ENCODE measurements at regions not wholly inside any gene's neighbourhood (a gene's known extent, or its start where the extent isn't known, plus 50 kb on each side); places are given as distances from the start of the nearest gene placed in this dataset.
"Not testable (repeated sequence)": the region's sequence is repeated elsewhere in the genome, so short reads cannot be mapped to it uniquely, and the experiment has no call there.

DNA sequence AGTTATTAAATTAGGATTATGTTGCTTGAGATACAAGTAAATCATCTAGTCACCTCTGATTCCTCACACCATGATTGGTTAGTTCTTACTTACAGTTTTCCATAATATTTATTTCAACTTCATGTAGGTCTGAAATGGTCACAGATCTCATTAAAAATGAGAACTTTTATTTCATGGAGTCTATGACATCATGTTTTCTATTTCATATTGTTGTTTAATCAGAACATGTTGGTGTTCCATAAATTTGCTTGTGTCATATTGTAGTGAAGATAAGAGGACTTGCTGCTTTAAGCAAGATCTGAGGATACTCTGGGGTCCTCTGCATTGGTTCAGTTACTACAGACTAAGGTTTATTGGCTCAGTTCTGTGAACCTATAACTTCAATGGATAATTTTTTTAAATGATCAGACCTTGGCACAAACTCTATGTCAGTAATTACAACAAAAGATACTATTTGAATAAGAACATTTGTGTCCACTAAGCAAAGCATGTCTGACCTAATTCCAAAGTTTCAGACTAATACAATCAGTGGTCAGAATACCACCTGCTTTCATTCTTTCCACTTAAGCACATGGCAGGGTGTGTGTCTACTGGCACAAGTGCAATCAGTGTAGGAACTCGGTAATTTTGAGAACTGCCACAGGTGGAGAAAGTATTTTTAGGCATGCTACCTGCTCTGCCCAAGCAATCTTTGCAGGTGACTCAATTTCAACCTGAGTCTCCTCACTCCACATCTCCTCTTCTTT, 68.5 kb downstream of the CCDC71L start:
- H3K36me3 ChIP-seq (ENCODE audit: control insufficient read depth, insufficient read depth, low read length): no peaks in the 10 kb centered on the region
- no peak overlapping the region for H3K9ac ChIP-seq (ENCODE audit: low read length)
- no peaks in the 10 kb centered on the region for H3K27me3 ChIP-seq (ENCODE audit: control insufficient read depth, insufficient read depth, low read length)
- no peak overlapping the region for H3K4me3 ChIP-seq (ENCODE audit: low read length)
- no peaks in the 10 kb centered on the region for H3K4me1 ChIP-seq (ENCODE audit: control insufficient read depth, insufficient read depth, low read length)
- no peaks in the 10 kb centered on the region for H3K9me3 ChIP-seq (ENCODE audit: control insufficient read depth, low read length)

DNA sequence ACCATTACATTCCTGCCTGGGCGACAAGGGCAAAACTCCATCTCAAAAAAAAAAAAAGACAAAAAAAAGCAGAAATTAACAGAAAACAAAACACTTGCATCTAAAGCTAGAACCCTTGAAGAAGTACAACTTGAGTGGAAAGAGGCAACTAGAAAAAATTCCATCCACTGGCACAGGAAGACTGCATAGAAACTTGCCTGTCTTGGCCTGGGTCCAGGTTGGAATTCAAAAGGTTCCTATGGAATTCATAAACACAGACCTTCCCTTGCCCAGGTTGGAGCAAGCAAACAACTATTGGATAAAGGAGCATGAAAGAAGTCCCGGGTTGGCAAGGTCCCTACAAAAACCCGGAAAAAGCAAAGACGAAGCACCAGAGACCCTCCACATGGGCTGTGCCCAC, 69.8 kb downstream of the CCDC71L start:
- Histone ChIP-seq H3K9me3 (ENCODE audit: control insufficient read depth, low read length) (no peaks in the 10 kb centered on the region), H3K4me3 (ENCODE audit: low read length) (no peak overlapping the region), H3K36me3 (ENCODE audit: control insufficient read depth, insufficient read depth, low read length) (no peaks in the 10 kb centered on the region), H3K9ac (ENCODE audit: low read length) (no peak overlapping the region), H3K4me1 (ENCODE audit: control insufficient read depth, insufficient read depth, low read length) (no peaks in the 10 kb centered on the region), H3K27me3 (ENCODE audit: control insufficient read depth, insufficient read depth, low read length) (no peaks in the 10 kb centered on the region)

- no peaks in the 10 kb centered on the region for H3K4me1 ChIP-seq (ENCODE audit: control insufficient read depth, insufficient read depth, low read length)
- no peaks in the 10 kb centered on the region for H3K36me3 ChIP-seq (ENCODE audit: control insufficient read depth, insufficient read depth, low read length)
- H3K27me3 ChIP-seq (ENCODE audit: control insufficient read depth, insufficient read depth, low read length): no peaks in the 10 kb centered on the region
- no peak overlapping the region for H3K4me3 ChIP-seq (ENCODE audit: low read length)
- no peak overlapping the region for H3K9ac ChIP-seq (ENCODE audit: low read length)
- H3K9me3 ChIP-seq (ENCODE audit: control insufficient read depth, low read length): no peaks in the 10 kb centered on the region
These were observed 70.6 kb downstream of the CCDC71L start for GRCh38 chr7:106590209-106590816.

DNA sequence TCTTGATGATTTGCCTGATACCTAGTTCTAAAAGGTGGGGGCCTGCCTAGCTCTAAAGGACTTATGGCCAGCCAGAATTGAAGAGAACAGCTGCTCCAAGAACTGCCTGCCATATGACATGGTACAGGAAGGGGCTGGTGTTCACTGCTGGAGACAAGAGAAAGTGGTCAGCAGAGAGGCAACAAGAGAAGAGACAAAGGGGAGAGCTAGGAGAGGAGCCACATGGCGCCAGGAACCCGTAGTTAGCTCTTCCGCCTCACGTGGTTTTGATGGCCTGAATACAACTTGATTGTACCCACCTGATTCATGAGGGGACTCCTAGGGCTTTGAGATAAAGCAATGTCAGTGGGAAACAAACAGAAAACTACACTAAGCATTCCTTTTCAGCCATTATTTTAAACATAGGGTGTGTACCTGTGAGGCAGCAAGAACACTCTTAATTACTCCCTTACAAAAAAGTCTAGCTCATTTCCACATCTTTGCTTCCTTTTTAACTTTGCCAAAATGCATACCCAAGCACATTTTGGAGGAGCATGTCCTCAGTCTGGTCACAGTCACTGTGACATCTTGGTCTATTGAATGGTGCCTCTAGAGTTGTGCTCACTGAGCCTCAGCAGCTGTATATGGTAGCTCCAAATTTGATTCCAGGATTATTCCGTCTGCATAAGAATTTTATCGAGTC, 71.6 kb downstream of the CCDC71L start:
- Histone ChIP-seq H3K27me3 (ENCODE audit: control insufficient read depth, insufficient read depth, low read length) (no peaks in the 10 kb centered on the region), H3K9me3 (ENCODE audit: control insufficient read depth, low read length) (no peaks in the 10 kb centered on the region), H3K36me3 (ENCODE audit: control insufficient read depth, insufficient read depth, low read length) (no peaks in the 10 kb centered on the region), H3K4me1 (ENCODE audit: control insufficient read depth, insufficient read depth, low read length) (no peaks in the 10 kb centered on the region), H3K9ac (ENCODE audit: low read length) (no peak overlapping the region), H3K4me3 (ENCODE audit: low read length) (no peak overlapping the region)

GRCh38 chr7:106588422-106589197, 72.3 kb downstream of the CCDC71L start:
- H3K9ac ChIP-seq (ENCODE audit: low read length): no peak overlapping the region
- H3K4me3 ChIP-seq (ENCODE audit: low read length): no peak overlapping the region
- H3K36me3 ChIP-seq (ENCODE audit: control insufficient read depth, insufficient read depth, low read length): no peaks in the 10 kb centered on the region
- no peaks in the 10 kb centered on the region for H3K9me3 ChIP-seq (ENCODE audit: control insufficient read depth, low read length)
- no peaks in the 10 kb centered on the region for H3K4me1 ChIP-seq (ENCODE audit: control insufficient read depth, insufficient read depth, low read length)
- no peaks in the 10 kb centered on the region for H3K27me3 ChIP-seq (ENCODE audit: control insufficient read depth, insufficient read depth, low read length)

DNA sequence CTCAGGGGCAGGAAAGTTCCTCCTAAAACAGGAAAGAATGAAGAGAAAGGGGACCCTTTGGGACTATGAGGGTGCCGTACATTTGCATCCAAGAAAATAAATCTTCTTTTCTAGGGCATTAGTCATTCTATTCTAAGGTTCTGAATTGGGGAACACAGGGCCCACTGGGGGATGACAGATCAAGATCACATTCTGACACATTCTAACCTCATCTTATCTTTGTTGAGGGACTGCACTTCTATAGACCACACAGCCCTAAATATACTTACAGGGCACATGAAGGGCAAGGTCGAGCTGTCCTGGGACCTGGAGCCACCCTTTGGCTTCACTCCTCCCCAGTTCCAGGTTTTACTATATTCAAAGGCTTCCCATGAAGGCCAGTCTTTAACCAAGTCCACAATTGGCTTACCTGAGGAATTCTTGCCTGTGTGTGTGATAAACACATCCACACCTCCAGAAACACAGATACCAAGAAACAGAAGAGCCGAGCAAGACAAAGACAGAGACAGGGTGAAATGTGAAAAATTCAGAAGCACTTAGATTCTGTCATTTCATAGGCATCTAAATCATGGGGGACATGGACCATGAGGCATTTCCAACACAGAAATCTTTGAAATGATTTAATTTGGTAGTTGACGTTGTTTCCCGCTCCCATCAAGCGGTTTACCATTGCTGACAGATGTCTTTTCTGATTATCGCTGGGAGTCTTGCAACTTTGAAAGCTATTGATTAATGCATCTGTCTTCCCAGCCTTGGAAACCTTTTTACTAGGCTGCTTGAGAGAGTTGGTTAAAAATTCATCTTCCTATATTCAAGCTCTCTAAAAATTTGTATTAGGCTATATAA, 75.8 kb downstream of the CCDC71L start:
- Histone ChIP-seq H3K27me3 (ENCODE audit: control insufficient read depth, insufficient read depth, low read length) (no peaks in the 10 kb centered on the region), H3K4me3 (ENCODE audit: low read length) (no peak overlapping the region), H3K36me3 (ENCODE audit: control insufficient read depth, insufficient read depth, low read length) (no peaks in the 10 kb centered on the region), H3K9ac (ENCODE audit: low read length) (no peak overlapping the region), H3K9me3 (ENCODE audit: control insufficient read depth, low read length) (no peaks in the 10 kb centered on the region), H3K4me1 (ENCODE audit: control insufficient read depth, insufficient read depth, low read length) (no peaks in the 10 kb centered on the region)

GRCh38 chr7:106583706-106584690, 77.0 kb downstream of the CCDC71L start:
- H3K36me3 ChIP-seq (ENCODE audit: control insufficient read depth, insufficient read depth, low read length): no peaks in the 10 kb centered on the region
- H3K9ac ChIP-seq (ENCODE audit: low read length): no peak overlapping the region
- no peaks in the 10 kb centered on the region for H3K27me3 ChIP-seq (ENCODE audit: control insufficient read depth, insufficient read depth, low read length)
- no peaks in the 10 kb centered on the region for H3K4me1 ChIP-seq (ENCODE audit: control insufficient read depth, insufficient read depth, low read length)
- H3K9me3 ChIP-seq (ENCODE audit: control insufficient read depth, low read length): no peaks in the 10 kb centered on the region
- H3K4me3 ChIP-seq (ENCODE audit: low read length): no peak overlapping the region

GRCh38 chr7:106583100-106583499, 77.9 kb downstream of the CCDC71L start:
- no peaks in the 10 kb centered on the region for H3K27me3 ChIP-seq (ENCODE audit: control insufficient read depth, insufficient read depth, low read length)

GRCh38 chr7:106582365-106582764, 78.6 kb downstream of the CCDC71L start:
- no peak overlapping the region for H3K9ac ChIP-seq (ENCODE audit: low read length)
- no peaks in the 10 kb centered on the region for H3K36me3 ChIP-seq (ENCODE audit: control insufficient read depth, insufficient read depth, low read length)
- no peaks in the 10 kb centered on the region for H3K4me1 ChIP-seq (ENCODE audit: control insufficient read depth, insufficient read depth, low read length)
- no peak overlapping the region for H3K4me3 ChIP-seq (ENCODE audit: low read length)
- H3K27me3 ChIP-seq (ENCODE audit: control insufficient read depth, insufficient read depth, low read length): no peaks in the 10 kb centered on the region
- H3K9me3 ChIP-seq (ENCODE audit: control insufficient read depth, low read length): no peaks in the 10 kb centered on the region

More at GRCh38 chr7:106583100-106583499, 77.9 kb downstream of the CCDC71L start:
- no peaks in the 10 kb centered on the region for H3K9me3 ChIP-seq (ENCODE audit: control insufficient read depth, low read length)
- H3K9ac ChIP-seq (ENCODE audit: low read length): no peak overlapping the region
- H3K4me3 ChIP-seq (ENCODE audit: low read length): no peak overlapping the region
- no peaks in the 10 kb centered on the region for H3K4me1 ChIP-seq (ENCODE audit: control insufficient read depth, insufficient read depth, low read length)
- no peaks in the 10 kb centered on the region for H3K36me3 ChIP-seq (ENCODE audit: control insufficient read depth, insufficient read depth, low read length)

- not testable (repeated sequence) for H3K27me3 ChIP-seq (ENCODE audit: control insufficient read depth, insufficient read depth, low read length); H3K9ac ChIP-seq (ENCODE audit: low read length); H3K36me3 ChIP-seq (ENCODE audit: control insufficient read depth, insufficient read depth, low read length); H3K4me1 ChIP-seq (ENCODE audit: control insufficient read depth, insufficient read depth, low read length); H3K9me3 ChIP-seq (ENCODE audit: control insufficient read depth, low read length); H3K4me3 ChIP-seq (ENCODE audit: low read length)
These were observed 81.9 kb downstream of the CCDC71L start for GRCh38 chr7:106579086-106579485.

Measured in mucosa of stomach (tissue), 1 donor.